ENCODE measurements at regions not wholly inside any gene's neighbourhood (a gene's known extent, or its start where the extent isn't known, plus 50 kb on each side); places are given as distances from the start of the nearest gene placed in this dataset.

GRCh38 chr11:130766650-130767565, 149.4 kb downstream of the SNX19 start:
- Histone ChIP-seq H3K9me3 (ENCODE audit: insufficient read depth, low read depth, low read length) (no peaks in the 10 kb centered on the region; the same call in 1 of the 2 replicates), H3K27me3 (ENCODE audit: insufficient read depth, low read length) (no peaks in the 10 kb centered on the region), H3K4me3 (ENCODE audit: low read length) (no peak overlapping the region), H3K27ac (ENCODE audit: low read length) (no peak overlapping the region), H3K36me3 (ENCODE audit: insufficient read depth, low read depth, low read length) (no peaks in the 10 kb centered on the region), H3K9ac (ENCODE audit: low read depth, low read length) (no peak overlapping the region), H3K4me1 (ENCODE audit: insufficient read depth, low read length) (peaks cover 1% of the 10 kb centered on the region)

GRCh38 chr11:130769782-130770535, 146.3 kb downstream of the SNX19 start:
- Histone ChIP-seq H3K27ac (ENCODE audit: low read length) (no peak overlapping the region), H3K36me3 (ENCODE audit: insufficient read depth, low read depth, low read length) (no peaks in the 10 kb centered on the region), H3K4me3 (ENCODE audit: low read length) (no peak overlapping the region), H3K4me1 (ENCODE audit: insufficient read depth, low read length) (no peaks in the 10 kb centered on the region), H3K9me3 (ENCODE audit: insufficient read depth, low read depth, low read length) (no peaks in the 10 kb centered on the region; the same call in 1 of the 2 replicates), H3K27me3 (ENCODE audit: insufficient read depth, low read length) (no peaks in the 10 kb centered on the region), H3K9ac (ENCODE audit: low read depth, low read length) (no peak overlapping the region)

DNA sequence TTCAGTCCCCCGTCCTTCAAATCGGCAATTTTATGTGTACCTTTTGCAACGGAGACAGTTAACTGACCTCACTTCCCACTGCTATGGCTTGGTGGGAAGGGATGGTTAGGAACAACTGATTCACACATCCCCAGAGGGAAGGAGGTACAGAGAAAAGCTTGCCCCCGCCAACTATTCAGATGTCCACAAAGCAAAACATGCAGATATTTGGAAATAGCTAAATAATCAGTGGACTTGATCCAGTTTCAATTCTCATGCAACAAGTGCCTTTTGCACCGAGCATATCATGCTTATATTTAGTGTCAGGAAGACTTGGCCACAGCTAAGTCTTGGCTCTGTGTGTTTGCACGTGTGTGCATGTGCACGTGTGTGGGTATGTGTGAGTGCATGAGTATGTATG, 144.6 kb downstream of the SNX19 start:
- no peak overlapping the region for H3K4me3 ChIP-seq (ENCODE audit: low read length)

DNA sequence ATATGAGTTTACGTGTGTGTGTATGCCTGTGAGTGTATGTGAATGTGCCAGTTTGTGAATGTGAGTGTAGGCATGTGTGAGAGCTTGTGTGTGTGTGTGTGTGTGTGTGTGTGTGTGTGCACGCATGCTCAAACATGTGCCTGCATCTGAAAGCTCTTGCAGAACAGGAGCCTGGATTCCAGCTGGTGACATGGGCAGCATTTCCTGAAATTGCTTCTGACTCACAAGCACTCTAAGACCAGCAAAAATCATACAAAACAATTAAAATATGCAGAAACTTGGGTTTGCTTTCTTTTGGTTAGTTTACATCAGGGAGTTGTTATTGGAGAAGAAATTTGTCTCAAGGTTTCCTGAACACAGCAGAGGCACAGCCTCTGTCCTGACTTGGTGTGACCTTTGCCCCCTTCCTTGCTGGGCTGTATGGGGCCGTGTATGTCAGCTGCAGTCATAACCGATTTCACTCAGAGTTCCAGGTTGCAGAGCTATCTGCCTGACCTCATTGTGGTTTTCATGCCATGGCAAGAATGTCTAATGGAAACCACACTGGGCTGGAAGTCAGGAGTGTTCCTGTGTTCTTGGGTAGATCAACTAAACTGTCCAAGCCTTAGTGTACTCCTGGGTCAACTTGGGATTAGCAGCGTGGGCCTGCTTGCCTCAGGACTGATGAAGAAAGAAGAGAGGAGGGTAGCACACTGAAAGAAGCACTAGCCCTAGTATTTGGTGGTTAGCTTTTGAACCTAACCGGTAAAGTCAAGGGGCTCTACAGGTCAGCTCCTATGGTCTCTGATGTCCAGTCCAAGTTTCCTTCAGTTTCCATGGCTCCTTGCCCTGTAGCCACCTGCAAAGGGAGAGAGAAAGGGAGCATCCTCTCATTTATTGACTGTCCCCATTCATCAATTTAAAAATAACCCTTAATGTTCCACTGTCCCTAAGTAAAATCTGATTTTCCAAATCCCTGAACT, 143.7 kb downstream of the SNX19 start:
- no peaks in the 10 kb centered on the region for H3K4me1 ChIP-seq (ENCODE audit: insufficient read depth, low read length)
- H3K36me3 ChIP-seq (ENCODE audit: insufficient read depth, low read depth, low read length): no peaks in the 10 kb centered on the region
- H3K4me3 ChIP-seq (ENCODE audit: low read length): no peak overlapping the region
- no peak overlapping the region for H3K9ac ChIP-seq (ENCODE audit: low read depth, low read length)
- H3K27ac ChIP-seq (ENCODE audit: low read length): no peak overlapping the region
- H3K27me3 ChIP-seq (ENCODE audit: insufficient read depth, low read length): no peaks in the 10 kb centered on the region
- no peaks in the 10 kb centered on the region; the same call in 1 of the 2 replicates for H3K9me3 ChIP-seq (ENCODE audit: insufficient read depth, low read depth, low read length)

More for the DNA sequence above, 144.6 kb downstream of the SNX19 start:
- Histone ChIP-seq H3K4me1 (ENCODE audit: insufficient read depth, low read length) (no peaks in the 10 kb centered on the region), H3K27me3 (ENCODE audit: insufficient read depth, low read length) (no peaks in the 10 kb centered on the region), H3K9me3 (ENCODE audit: insufficient read depth, low read depth, low read length) (no peaks in the 10 kb centered on the region; the same call in 1 of the 2 replicates), H3K9ac (ENCODE audit: low read depth, low read length) (no peak overlapping the region), H3K27ac (ENCODE audit: low read length) (no peak overlapping the region), H3K36me3 (ENCODE audit: insufficient read depth, low read depth, low read length) (no peaks in the 10 kb centered on the region)

DNA sequence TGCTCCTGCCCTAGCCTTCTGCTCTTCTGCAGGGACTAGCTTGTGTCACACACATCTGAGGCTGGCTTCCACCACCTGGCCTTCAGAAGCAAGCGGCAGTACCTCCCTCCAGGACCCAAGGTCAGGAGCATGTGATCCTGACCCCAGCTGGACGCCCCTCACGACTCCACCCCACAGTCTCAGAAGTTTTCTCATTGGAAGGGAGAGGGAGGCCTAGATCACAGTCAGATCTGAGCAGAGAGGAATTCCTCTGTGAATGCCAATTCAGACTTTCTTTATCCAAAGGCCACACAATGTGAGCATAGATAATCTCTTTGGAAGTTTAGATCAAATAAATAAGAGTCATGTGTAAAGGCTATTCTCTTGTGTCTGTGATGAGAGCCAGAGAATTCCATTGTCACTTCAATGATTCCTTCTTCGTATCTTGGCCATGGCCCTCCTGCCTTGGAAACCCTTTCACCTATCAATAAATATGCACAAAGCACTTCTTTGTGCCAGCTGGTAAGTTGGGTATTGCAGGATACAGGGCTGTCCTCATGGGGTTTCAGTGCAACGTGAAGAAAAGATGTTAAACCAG, 142.9 kb downstream of the SNX19 start:
- no peak overlapping the region for H3K9ac ChIP-seq (ENCODE audit: low read depth, low read length)
- H3K4me1 ChIP-seq (ENCODE audit: insufficient read depth, low read length): no peaks in the 10 kb centered on the region
- no peaks in the 10 kb centered on the region for H3K9me3 ChIP-seq (ENCODE audit: insufficient read depth, low read depth, low read length)
- no peak overlapping the region for H3K4me3 ChIP-seq (ENCODE audit: low read length)
- H3K27me3 ChIP-seq (ENCODE audit: insufficient read depth, low read length): no peaks in the 10 kb centered on the region
- H3K27ac ChIP-seq (ENCODE audit: low read length): no peak overlapping the region
- H3K36me3 ChIP-seq (ENCODE audit: insufficient read depth, low read depth, low read length): no peaks in the 10 kb centered on the region

DNA sequence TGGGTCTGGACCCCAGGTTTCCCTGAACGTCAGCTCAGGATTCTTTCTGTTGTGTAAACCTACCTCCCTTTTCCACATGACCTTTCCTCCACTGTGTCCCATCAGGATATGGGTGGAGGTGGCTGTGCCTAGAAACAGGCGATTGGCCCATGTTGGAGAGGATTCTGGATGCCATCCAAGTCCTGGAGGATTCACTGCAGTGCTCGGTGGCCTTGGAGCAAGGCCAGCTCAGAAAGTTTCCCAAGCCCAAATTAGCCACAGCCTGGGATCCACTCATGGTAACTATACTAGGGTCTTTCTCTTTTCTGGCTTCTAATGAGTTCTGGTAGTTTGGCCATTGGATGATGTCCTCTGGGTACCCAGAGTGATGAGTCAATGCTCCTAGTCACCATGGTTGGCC, 141.6 kb downstream of the SNX19 start:
- Histone ChIP-seq H3K4me3 (ENCODE audit: low read length) (no peak overlapping the region), H3K27me3 (ENCODE audit: insufficient read depth, low read length) (no peaks in the 10 kb centered on the region), H3K9me3 (ENCODE audit: insufficient read depth, low read depth, low read length) (no peaks in the 10 kb centered on the region), H3K27ac (ENCODE audit: low read length) (no peak overlapping the region), H3K4me1 (ENCODE audit: insufficient read depth, low read length) (no peaks in the 10 kb centered on the region), H3K36me3 (ENCODE audit: insufficient read depth, low read depth, low read length) (no peaks in the 10 kb centered on the region), H3K9ac (ENCODE audit: low read depth, low read length) (no peak overlapping the region)

- H3K9me3 ChIP-seq (ENCODE audit: insufficient read depth, low read depth, low read length): no peaks in the 10 kb centered on the region
- H3K4me3 ChIP-seq (ENCODE audit: low read length): no peak overlapping the region
- no peak overlapping the region for H3K9ac ChIP-seq (ENCODE audit: low read depth, low read length)
- no peaks in the 10 kb centered on the region for H3K27me3 ChIP-seq (ENCODE audit: insufficient read depth, low read length)
- no peaks in the 10 kb centered on the region for H3K4me1 ChIP-seq (ENCODE audit: insufficient read depth, low read length)
- H3K27ac ChIP-seq (ENCODE audit: low read length): no peak overlapping the region
- H3K36me3 ChIP-seq (ENCODE audit: insufficient read depth, low read depth, low read length): no peaks in the 10 kb centered on the region
These were observed 140.8 kb downstream of the SNX19 start for GRCh38 chr11:130775306-130776060.

GRCh38 chr11:130776061-130776419, 140.2 kb downstream of the SNX19 start:
- H3K27ac ChIP-seq (ENCODE audit: low read length): no peak overlapping the region
- no peaks in the 10 kb centered on the region for H3K4me1 ChIP-seq (ENCODE audit: insufficient read depth, low read length)
- no peak overlapping the region for H3K4me3 ChIP-seq (ENCODE audit: low read length)
- no peaks in the 10 kb centered on the region for H3K36me3 ChIP-seq (ENCODE audit: insufficient read depth, low read depth, low read length)
- no peaks in the 10 kb centered on the region for H3K9me3 ChIP-seq (ENCODE audit: insufficient read depth, low read depth, low read length)
- no peak overlapping the region for H3K9ac ChIP-seq (ENCODE audit: low read depth, low read length)
- no peaks in the 10 kb centered on the region for H3K27me3 ChIP-seq (ENCODE audit: insufficient read depth, low read length)

- H3K4me3 ChIP-seq (ENCODE audit: low read length): no peak overlapping the region
- H3K27ac ChIP-seq (ENCODE audit: low read length): no peak overlapping the region
- H3K9me3 ChIP-seq (ENCODE audit: insufficient read depth, low read depth, low read length): no peaks in the 10 kb centered on the region
- H3K9ac ChIP-seq (ENCODE audit: low read depth, low read length): no peak overlapping the region
- no peaks in the 10 kb centered on the region for H3K27me3 ChIP-seq (ENCODE audit: insufficient read depth, low read length)
- peaks cover 10% of the 10 kb centered on the region; the same call in 1 of the 2 replicates for H3K4me1 ChIP-seq (ENCODE audit: insufficient read depth, low read length)
- H3K36me3 ChIP-seq (ENCODE audit: insufficient read depth, low read depth, low read length): no peaks in the 10 kb centered on the region
These were observed 138.3 kb downstream of the SNX19 start for GRCh38 chr11:130778026-130778425.

DNA sequence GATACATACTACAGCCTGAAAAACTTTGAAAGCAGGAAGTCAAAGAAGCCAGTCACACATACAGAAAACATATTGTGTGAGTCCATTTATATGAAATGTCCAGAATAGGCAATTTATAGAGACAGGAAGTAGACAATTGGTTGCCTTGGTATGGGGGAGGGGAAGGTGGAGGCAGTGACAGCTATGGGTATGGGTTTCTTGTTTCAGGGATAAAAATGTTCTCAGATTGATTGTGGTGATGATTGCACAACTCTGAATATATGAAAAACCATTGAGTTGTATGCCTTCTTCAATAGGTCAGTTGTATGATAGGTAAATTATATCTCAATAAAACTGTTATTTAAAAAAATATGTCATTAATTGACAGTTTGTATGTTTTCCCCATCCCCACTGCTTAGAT, 137.6 kb downstream of the SNX19 start:
- H3K27me3 ChIP-seq (ENCODE audit: insufficient read depth, low read length): no peaks in the 10 kb centered on the region
- H3K9ac ChIP-seq (ENCODE audit: low read depth, low read length): no peak overlapping the region
- no peak overlapping the region for H3K4me3 ChIP-seq (ENCODE audit: low read length)
- H3K27ac ChIP-seq (ENCODE audit: low read length): no peak overlapping the region
- no peaks in the 10 kb centered on the region for H3K36me3 ChIP-seq (ENCODE audit: insufficient read depth, low read depth, low read length)
- peaks cover 10% of the 10 kb centered on the region; the same call in 1 of the 2 replicates for H3K4me1 ChIP-seq (ENCODE audit: insufficient read depth, low read length)
- no peaks in the 10 kb centered on the region for H3K9me3 ChIP-seq (ENCODE audit: insufficient read depth, low read depth, low read length)

Measured in iPS-20b (cell line).